Activated T-cell treated with anti-CD3 and anti-CD28 coated beads for 24 hours (primary cell): ENCODE measurements at regions not wholly inside any gene's neighbourhood (a gene's known extent, or its start where the extent isn't known, plus 50 kb on each side); places are given as distances from the start of the nearest gene placed in this dataset.
"Not testable (repeated sequence)": the region's sequence is repeated elsewhere in the genome, so short reads cannot be mapped to it uniquely, and the experiment has no call there.

Experiments
- DNase-seq: peaks from one replicate; pipeline ENCODE4 v3.0.0-alpha.2; 2020; ENCODE audit warnings: low read depth

- no peak for DNase-seq
Measured at GRCh38 chr9:105978336-105978735, 284.0 kb downstream of the TMEM38B start.

- no peak for DNase-seq
Measured at GRCh38 chr9:105978826-105979225, 284.5 kb downstream of the TMEM38B start.

GRCh38 chr9:105979290-105979689 lies 284.9 kb downstream of the TMEM38B start:
- no peak for DNase-seq

- DNase-seq: no peak
Measured at GRCh38 chr9:105984714-105985113, 290.4 kb downstream of the TMEM38B start.

- no peak for DNase-seq
Measured at GRCh38 chr9:105993116-105993854, 298.9 kb downstream of the TMEM38B start.

- no peak for DNase-seq
Measured at GRCh38 chr9:105993921-105994715, 299.8 kb downstream of the TMEM38B start.

- no peak for DNase-seq
Measured at GRCh38 chr9:105994970-105995369, 300.6 kb downstream of the TMEM38B start.

- no peak for DNase-seq
Measured at GRCh38 chr9:106017198-106017740, 322.9 kb downstream of the TMEM38B start.

DNA sequence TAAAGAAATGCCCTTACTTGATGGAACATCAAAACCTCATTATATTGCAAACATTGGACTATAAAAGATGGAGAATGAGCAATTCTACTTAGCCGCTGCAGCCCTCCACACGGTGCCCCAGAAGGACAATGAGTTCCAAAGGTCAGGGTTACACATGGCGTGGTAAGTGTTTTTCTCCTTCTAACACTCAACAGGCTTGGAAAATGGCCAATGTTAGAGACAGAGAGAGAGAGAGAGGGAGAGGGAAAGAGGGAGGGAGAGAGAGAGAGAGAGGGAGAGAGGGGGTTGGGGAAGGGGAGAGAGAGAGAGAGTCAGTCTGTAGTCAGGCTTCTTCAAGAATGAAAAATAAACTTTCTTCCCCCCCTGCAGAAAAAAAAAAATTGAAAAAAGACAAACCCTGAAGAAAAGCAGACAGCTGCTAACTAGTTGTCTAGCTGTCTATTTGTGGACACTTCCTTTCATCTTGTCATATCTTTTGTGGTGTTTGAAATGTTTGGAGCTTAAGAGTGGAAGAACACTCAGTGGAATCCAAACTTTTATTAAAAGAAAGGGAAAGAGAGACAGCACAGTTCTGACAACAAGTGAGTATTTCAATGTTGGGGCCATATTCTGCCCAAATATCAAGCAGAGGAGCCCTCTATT lies 324.8 kb downstream of the TMEM38B start:
- no peak for DNase-seq

DNA sequence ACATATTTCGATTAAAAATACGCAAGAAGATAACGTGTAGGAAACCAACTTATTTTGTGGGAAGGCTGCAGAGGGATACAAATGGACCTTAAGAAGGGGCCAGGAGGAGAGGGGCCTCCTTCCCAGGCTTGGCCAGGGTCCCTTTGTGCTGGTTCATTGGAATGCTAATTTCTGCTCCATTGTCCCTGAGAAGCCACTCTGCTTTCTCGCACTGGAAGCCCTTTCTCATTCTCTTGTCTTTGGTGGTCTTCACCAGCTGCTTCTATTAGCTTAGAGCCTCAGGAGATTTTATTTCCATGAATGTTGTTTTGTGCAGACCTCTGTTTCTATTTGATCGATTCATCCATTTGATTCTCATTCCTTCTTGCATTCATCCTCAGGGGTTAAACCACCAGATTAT lies 325.4 kb downstream of the TMEM38B start:
- no peak for DNase-seq

- no peak for DNase-seq
Measured at GRCh38 chr9:106020186-106020585, 325.8 kb downstream of the TMEM38B start.

DNA sequence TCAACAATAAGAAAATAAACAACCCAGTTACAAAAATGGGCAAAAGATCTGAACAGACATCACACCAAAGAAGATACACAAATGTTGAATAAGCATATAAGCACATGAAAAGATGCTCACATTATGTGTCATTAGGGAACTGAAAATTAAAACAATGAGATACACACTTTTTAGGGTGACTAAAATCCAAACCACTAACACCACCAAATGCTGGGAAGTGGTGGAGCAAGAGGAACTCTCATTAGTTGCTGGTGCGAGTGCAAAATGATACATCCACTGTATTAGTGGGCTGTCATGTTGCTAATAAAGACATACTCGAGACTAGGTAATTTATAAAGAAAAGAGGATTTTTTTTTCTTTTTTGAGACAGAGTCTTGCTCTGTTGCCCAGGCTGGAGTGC lies 329.1 kb downstream of the TMEM38B start:
- no peak for DNase-seq

DNA sequence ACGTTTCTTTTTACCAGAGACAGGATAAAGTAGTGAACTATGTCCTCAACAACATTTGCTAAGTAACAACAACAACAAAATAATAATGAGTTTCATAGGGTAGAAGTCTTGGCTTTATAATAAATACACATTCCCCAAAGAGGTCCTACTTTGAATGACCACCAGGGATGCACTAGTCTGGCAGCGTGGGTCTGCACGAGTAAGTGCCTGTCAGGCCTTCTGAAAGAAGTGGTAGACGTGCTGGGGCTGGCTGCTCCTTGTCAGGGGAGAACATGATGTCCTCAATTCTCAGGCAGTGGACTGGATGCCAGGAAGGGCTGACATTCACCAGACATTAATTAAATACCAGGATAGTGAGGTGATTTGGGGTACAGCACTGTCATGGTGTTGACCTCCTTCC lies 331.1 kb downstream of the TMEM38B start:
- no peak for DNase-seq

GRCh38 chr9:106030146-106030545 lies 335.8 kb downstream of the TMEM38B start:
- not testable (repeated sequence) for DNase-seq

GRCh38 chr9:106032978-106033377 lies 338.6 kb downstream of the TMEM38B start:
- no peak for DNase-seq

- DNase-seq: no peak
Measured at GRCh38 chr9:106035806-106036205, 341.5 kb downstream of the TMEM38B start.

DNA sequence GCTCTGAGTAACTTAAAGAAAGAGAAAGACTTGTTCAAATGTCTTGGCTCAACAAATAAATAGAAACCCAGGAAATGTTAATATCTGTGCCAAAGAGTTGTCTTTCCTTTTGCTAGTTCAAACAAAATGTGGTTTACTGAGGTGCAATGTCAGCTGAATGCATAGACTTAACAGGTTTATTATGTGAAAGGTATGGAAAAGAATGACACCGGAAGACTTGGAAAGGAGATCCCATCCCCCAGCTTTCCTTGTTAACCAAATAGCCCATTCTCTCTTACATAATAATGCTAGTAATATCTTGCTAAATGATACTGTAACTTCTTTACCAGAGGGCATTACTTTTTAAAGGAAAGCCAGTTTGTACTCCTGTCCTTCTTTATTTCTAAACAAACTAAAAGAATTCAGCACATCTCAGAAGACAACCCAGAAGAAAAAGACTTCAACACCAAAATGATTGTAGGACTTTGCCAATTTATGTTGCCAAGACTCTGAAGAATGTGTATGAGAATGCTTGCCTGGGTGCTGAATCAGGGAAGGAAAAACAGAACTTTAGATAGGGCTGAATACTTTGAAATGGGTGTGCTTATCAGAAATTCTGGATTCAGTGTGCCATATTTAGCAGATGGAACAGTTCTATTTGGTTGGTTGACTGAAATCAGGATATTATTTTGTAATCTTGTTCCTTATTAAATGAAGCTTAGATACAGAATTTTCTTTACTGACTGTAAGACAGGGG lies 344.1 kb downstream of the TMEM38B start:
- DNase-seq: no peak

DNA sequence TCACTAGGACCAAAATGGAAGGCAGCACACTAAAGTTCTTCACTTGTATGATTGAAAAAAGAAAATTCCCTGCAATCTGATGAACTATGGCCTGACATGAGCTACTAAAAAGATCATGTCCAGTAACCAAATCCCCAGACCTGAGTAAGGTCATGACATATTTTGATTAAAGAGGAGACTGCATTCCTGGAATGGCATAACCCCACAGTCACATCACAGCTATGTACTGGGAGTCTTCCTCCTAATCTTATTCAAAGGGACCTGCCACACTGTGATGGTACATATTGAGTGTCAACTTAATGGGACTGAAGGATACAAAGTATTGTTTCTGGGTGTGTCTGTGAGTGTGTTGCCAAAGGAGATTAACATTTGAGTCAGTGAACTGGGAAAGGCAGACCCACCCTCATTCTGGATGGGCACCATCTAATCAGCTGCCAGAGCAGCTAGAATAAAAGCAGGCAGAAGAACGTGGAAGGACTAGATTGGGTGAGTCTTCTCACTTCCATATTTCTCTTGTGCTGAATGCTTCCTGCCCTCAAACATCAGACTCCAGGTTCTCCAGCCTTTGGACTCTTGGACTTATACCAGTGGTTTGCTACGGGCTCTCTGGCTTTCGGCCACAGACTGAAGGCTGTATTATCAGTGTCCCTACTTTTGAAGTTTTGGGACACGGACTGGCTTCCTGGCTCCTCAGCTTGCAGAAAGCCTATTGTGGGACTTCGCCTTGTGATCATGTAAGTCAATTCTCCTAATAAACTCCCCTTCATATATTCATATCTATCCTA lies 345.0 kb downstream of the TMEM38B start:
- DNase-seq: no peak

- not testable (repeated sequence) for DNase-seq
Measured at GRCh38 chr9:106041920-106042319, 347.6 kb downstream of the TMEM38B start.

GRCh38 chr9:106051545-106051944 lies 357.2 kb downstream of the TMEM38B start:
- DNase-seq: no peak

DNA sequence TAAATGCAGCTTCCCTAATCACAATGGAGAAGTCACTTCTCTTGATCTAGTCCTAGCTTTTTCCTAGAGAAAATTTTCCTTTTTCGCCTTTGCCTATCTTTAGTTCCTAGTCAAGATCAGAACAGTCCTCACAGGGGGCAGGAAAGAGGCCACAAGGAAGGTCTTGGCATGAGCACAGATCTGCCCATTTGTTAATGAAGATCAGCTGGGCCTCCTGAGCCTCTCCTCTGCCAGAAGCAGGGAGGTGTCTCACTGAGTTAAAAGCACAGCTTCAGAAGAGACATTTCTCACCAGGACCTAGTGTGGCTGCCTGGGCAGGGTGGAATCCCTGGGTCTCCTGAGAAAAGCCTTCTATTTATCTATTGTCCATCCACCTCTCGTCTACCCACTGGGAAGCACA lies 357.8 kb downstream of the TMEM38B start:
- DNase-seq: no peak
